GM18870 (cell line): ENCODE measurements at regions not wholly inside any gene's neighbourhood (a gene's known extent, or its start where the extent isn't known, plus 50 kb on each side); places are given as distances from the start of the nearest gene placed in this dataset.

Source experiments
- ATAC-seq: cut with Tn5 transposase; IDR thresholded peaks from one replicate; pipeline ENCODE4 v1.9.1; 2021; ENCODE audit warnings: moderate library complexity; ENCODE audit not compliant: unreplicated experiment

GRCh38 chr12:65596514-65597091, 227.7 kb upstream of the HMGA2 start:
- ATAC-seq: no peak

DNA sequence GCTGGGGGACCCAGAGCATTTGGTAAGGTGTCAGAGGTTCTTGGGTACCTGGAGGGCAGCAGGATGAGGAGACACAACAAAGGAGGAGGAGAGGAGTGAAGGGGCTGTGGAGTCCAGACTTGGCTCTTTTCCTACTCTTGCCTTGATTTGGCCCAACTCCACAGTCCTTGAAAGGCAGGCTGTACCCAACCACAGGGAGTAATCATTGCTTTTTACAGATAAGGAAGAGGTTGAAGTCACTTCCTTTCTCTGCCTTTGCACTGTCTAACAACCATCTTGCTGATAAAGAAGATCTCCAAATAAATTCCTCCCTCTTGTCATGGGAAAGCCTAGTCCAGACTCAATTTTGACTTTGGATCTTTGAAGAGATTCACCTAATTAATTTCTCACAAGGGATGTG, 226.8 kb upstream of the HMGA2 start:
- ATAC-seq: no peak

DNA sequence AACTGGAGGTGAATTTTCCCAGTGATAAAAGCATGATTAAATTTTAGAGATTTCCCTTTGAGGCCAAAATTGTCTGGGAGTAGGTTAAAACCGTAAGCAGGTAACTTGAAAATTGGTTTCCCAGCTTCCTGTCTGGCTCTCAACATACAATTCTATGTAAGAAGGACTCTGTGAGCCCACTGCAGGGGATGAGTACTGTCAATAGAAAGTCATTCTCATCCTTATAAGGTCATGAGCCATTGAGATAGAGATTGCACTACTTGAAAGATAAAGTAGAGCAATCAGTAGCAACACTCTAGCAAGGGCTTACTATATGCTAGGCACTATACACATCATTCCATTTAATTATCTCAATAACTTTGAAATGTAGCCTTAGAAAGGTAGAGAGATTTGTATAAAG, 225.6 kb upstream of the HMGA2 start:
- no peak for ATAC-seq

- ATAC-seq: no peak
Measured at GRCh38 chr12:65602253-65602609, 222.1 kb upstream of the HMGA2 start.

GRCh38 chr12:65602610-65603295, 221.5 kb upstream of the HMGA2 start:
- no peak for ATAC-seq

DNA sequence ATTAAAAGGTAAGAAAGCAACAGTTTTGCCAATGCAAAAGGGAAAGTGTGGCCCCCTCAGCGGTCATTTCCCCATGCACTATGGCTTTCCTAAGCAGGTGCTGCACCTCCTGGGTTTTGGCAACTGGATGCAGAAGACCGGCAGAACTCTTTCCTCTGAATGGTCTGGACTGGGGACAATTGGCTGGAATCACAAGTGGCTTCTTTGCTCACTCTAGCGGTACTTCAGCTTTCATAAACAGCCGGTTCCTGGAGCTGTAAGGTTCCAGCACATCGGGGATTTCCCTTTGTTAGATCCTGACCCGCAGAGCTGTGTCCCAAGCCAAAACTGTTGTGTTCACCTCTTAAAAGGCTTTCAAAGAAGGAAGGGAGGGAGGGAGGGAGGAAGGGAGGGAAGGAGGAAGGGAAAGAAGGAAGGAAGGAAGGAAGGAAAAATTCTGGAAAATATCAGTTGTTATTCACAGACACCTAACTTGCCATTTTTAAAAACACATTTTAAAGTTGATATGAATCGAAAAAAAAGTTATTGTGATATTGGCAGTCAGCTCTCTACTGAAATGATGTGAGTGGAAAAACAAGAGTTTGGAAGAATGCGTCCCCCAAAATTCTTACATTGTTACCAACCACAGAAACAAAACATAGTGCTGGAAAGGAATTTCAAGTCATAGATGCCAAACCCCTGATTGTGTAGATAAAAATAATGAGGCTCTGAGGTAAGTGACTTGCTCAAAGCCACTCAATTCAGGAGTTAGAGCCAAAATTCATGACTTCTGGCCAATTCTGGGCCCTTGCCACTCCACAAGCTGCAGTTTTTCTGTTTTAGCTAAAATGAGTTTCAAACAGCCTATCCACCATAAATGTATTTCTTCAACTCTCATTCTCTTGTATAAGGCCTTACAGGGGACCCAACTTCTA, 220.6 kb upstream of the HMGA2 start:
- ATAC-seq: no peak

GRCh38 chr12:65605019-65605418, 219.3 kb upstream of the HMGA2 start:
- no peak for ATAC-seq

GRCh38 chr12:65606008-65606766, 218.1 kb upstream of the HMGA2 start:
- ATAC-seq: no peak

DNA sequence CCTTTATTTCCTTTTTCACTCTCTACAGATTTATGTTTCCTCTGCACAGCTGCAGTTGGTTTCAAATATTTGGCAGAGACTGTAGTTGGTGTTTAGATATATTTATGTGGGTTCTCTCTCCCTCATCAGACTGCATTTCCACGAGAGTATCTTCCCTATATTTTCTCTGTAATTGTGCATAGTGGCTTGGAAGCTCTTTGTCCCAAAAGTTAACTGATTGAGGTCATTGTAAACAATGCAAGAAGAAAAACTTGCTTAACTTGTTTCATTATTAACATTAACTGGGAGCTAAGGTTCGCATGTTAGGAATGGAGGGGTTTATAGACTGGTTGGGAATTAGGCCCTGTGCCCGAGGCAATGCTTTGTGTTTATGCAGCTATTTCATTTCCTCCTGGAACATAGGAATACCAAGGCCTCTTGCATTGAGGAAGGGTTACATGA, 216.9 kb upstream of the HMGA2 start:
- ATAC-seq: no peak

DNA sequence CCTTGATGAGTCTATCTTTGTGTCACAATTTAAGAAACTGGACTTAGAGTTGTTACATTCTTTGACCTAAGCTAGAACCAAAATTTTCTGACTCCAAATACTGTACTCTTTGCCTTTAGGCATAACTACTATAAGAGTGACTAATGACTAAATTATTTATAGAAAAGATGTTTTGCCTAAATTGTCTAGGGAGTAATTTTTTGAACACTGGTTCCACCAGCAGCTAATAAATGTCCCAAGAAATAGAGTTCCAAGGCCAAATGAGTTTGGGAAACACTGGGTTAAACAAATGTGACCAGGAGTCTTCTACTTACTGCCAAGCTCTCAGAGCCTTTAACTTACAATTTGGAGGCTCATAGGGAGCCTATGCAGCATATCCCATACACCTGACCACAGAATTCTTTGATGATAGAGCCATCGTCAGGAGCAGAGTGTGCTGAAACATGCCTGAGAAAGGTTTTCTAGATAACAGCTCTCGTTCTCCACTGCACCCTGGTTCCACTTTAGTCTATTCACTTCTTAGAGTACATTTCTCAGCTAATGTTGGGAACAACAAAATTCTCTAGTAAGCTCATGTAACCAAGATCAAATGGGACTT, 215.9 kb upstream of the HMGA2 start:
- no peak for ATAC-seq

DNA sequence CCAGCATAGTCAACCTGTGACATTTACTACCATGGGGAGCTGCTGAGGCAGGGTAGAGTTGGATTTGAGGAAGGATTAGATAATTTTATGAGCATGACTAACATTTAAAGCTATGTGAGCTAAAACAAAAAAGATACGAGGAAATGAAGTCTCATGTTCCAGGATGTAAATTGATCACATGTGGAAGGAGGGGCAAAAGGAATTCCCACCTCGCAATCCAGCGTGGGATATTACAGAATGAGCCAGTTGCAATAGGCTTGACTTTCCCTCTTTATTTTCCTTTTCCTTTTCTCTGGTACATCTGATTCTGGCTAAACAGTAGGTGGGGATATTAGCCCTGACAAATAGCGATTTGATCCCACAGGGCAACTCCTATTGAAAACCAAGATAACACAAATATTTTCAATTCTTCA, 214.9 kb upstream of the HMGA2 start:
- no peak for ATAC-seq

GRCh38 chr12:65611396-65611795, 212.9 kb upstream of the HMGA2 start:
- ATAC-seq: no peak

GRCh38 chr12:65612440-65612839, 211.8 kb upstream of the HMGA2 start:
- no peak for ATAC-seq

- no peak for ATAC-seq
Measured at GRCh38 chr12:65613692-65614091, 210.6 kb upstream of the HMGA2 start.

- no peak for ATAC-seq
Measured at GRCh38 chr12:65614259-65614889, 209.9 kb upstream of the HMGA2 start.

GRCh38 chr12:65615118-65615517, 209.2 kb upstream of the HMGA2 start:
- ATAC-seq: no peak

DNA sequence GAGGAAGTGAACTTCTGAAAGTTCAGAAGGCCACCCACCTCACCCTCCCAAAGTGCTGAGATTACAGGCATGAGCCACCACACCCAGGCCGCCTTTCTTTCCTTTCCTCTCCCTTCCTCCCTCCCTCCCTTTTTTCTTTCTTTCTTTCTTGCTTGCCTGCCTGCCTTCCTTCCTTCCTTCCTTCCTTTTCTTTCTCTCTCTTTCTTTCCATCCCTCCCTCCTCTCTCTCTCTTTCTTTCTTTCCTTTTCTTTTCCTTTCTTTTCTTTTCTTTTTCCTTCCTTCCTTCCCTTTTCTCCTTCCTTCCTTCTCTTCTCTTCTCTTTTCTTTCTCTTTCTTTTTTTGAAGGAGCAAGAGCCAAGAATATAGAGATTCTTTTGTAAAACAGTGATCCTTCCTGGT, 208.3 kb upstream of the HMGA2 start:
- ATAC-seq: no peak

- no peak for ATAC-seq
Measured at GRCh38 chr12:65618588-65618987, 205.7 kb upstream of the HMGA2 start.

DNA sequence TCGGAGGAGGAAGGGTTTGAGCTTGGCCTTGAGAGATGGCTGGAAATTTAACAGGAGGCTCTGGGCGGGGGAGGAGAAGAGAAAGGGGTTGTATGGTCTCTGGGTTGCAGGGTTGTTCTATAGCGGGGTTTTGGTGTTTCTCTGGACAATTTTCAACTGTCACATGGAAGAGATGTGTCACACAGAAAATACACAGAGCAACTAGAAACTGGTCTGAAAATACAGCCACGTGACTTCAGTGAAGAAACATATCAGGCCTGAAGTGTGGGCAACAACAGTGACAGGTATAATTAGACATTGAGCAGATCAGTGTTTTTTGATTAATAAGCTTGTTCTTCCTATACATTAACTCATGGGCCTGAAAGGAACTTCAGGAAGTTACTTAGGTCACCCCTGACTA, 205.3 kb upstream of the HMGA2 start:
- ATAC-seq: no peak

DNA sequence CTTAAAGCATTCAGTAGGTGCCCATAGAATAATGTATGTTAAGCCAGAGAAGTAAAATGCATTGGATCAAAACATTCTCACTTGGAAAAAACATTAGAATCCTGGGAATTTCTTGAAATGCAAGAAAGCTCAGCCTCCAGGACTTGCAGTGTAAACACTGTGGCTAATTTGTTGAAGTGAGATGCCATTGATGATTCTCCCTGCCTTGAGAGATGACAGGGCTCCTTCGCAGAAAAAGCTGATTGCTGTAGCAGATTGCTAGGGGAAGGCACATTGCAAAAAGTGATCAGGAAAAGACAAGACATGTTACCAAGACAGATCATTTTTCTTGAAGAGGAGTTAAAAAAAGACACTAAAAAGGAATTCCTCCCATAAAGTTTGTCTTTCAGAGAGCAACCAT, 204.2 kb upstream of the HMGA2 start:
- no peak for ATAC-seq
